SK-N-SH treated with all-trans-retinoic acid at 6 μM for 48 hours (cell line): ENCODE measurements at regions not wholly inside any gene's neighbourhood (a gene's known extent, or its start where the extent isn't known, plus 50 kb on each side); places are given as distances from the start of the nearest gene placed in this dataset.

Source experiments
- ARNTL ChIP-seq: fragments of 450-650 bp; formaldehyde crosslinking; IDR thresholded peaks from 2 replicates; pipeline ENCODE4 v1.5.0; 2020; ENCODE audit warnings: low read depth, mild to moderate bottlenecking, moderate library complexity, borderline replicate concordance
- BACH2 ChIP-seq: fragments of 250-450 bp; sonication (Bioruptor Pico); IDR thresholded peaks from 2 replicates; pipeline ENCODE4 v1.9.0; 2021; ENCODE audit warnings: mild to moderate bottlenecking, borderline replicate concordance
- CREB5 ChIP-seq: fragments of 250-450 bp; sonication (Bioruptor Pico); IDR thresholded peaks from 2 replicates; pipeline ENCODE4 v1.5.1; 2020; ENCODE audit warnings: low read depth, mild to moderate bottlenecking, moderate library complexity
- CSRNP3 ChIP-seq: fragments of 250-450 bp; sonication (Bioruptor Pico); IDR thresholded peaks from 2 replicates; pipeline ENCODE4 v1.5.1; 2021; ENCODE audit warnings: mild to moderate bottlenecking, moderate library complexity
- GLIS3 ChIP-seq: fragments of 250-450 bp; sonication (Bioruptor Pico); IDR thresholded peaks from 2 replicates; pipeline ENCODE4 v1.5.0; 2020; ENCODE audit warnings: mild to moderate bottlenecking, moderate library complexity
- PATZ1 ChIP-seq: fragments of 250-450 bp; sonication (Bioruptor Pico); IDR thresholded peaks from 2 replicates; pipeline ENCODE4 v1.8.0; 2020; ENCODE audit warnings: mild to moderate bottlenecking, moderate library complexity, borderline replicate concordance
- PPARA ChIP-seq: fragments of 250-450 bp; sonication (Bioruptor Pico); IDR thresholded peaks from 2 replicates; pipeline ENCODE4 v1.5.0; 2020; ENCODE audit warnings: mild to moderate bottlenecking, borderline replicate concordance
- RARB ChIP-seq: fragments of 250-450 bp; sonication (Bioruptor Pico); IDR thresholded peaks from 2 replicates; pipeline ENCODE4 v1.8.0; 2021; ENCODE audit warnings: mild to moderate bottlenecking, moderate library complexity
- SNAI2 ChIP-seq: fragments of 250-450 bp; sonication (Bioruptor Pico); IDR thresholded peaks from 2 replicates; pipeline ENCODE4 v1.5.0; 2020; ENCODE audit warnings: mild to moderate bottlenecking, moderate library complexity
- ZFP3 ChIP-seq: fragments of 250-450 bp; sonication (Bioruptor Pico); IDR thresholded peaks from 2 replicates; pipeline ENCODE4 v1.5.0; 2020; ENCODE audit warnings: mild to moderate bottlenecking, moderate library complexity
- ZNF70 ChIP-seq: fragments of 450-650 bp; formaldehyde crosslinking; IDR thresholded peaks from 2 replicates; pipeline ENCODE4 v1.5.0; 2020; ENCODE audit warnings: mild to moderate bottlenecking, moderate library complexity

DNA sequence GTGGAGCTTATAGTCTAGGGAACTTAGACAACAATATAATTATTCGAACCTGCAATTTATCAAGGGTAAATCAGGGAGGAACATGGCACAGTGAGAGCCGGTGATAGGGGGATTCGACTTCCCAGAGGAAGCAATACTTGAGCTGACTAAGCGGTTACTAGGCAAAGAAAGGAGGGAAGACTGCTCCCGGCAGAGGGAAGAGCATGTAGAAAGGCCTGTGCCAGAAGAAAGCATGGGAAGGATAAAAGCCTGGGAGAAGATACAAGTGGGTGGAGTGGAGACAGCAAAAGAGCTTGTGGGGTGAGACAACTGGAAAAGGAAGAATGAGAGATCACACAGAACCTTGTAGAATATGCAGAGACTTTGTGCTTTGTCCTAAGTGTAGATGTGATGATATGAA lies 93.3 kb downstream of the MARCHF4 start:
- TF ChIP-seq PPARA (CRISPR knock-in tag): no peak
- no peak for TF ChIP-seq ZNF70 (CRISPR knock-in tag)
- no peak for TF ChIP-seq BACH2 (CRISPR knock-in tag)
- TF ChIP-seq GLIS3: no peak
- TF ChIP-seq ARNTL (CRISPR knock-in tag): no peak
- TF ChIP-seq RARB (CRISPR knock-in tag): no peak
- no peak for TF ChIP-seq CSRNP3 (CRISPR knock-in tag)
- no peak for TF ChIP-seq PATZ1
- no peak for TF ChIP-seq SNAI2
- TF ChIP-seq ZFP3 (CRISPR knock-in tag): no peak
- no peak for TF ChIP-seq CREB5 (CRISPR knock-in tag)
